GM13977 (cell line): ENCODE measurements at regions not wholly inside any gene's neighbourhood (a gene's known extent, or its start where the extent isn't known, plus 50 kb on each side); places are given as distances from the start of the nearest gene placed in this dataset.

ENCODE experiments used
- DNase-seq: peaks from one replicate; pipeline ENCODE4 v3.0.0; 2012; ENCODE audit warnings: low spot score
- in situ Hi-C: fragments of 300-500 bp; cut with MboI; formaldehyde crosslinking; loops from one replicate; pipeline ENCODE4 v1.12.0; 2022; ENCODE audit warnings: low sequenced_read_pairs, low pct_unique_long_range_greater_than_20kb, mixed read lengths, inconsistent platforms; ENCODE audit not compliant: unreplicated experiment
- TF ChIP-seq, protein P1 (sequence below): IDR thresholded peaks from 2 replicates; pipeline ENCODE4 v1.5.1; 2012; ENCODE audit warnings: mild to moderate bottlenecking, control low read depth; ENCODE audit not compliant: insufficient read depth; ENCODE audit errors: extremely low read depth, missing control alignments

DNA sequence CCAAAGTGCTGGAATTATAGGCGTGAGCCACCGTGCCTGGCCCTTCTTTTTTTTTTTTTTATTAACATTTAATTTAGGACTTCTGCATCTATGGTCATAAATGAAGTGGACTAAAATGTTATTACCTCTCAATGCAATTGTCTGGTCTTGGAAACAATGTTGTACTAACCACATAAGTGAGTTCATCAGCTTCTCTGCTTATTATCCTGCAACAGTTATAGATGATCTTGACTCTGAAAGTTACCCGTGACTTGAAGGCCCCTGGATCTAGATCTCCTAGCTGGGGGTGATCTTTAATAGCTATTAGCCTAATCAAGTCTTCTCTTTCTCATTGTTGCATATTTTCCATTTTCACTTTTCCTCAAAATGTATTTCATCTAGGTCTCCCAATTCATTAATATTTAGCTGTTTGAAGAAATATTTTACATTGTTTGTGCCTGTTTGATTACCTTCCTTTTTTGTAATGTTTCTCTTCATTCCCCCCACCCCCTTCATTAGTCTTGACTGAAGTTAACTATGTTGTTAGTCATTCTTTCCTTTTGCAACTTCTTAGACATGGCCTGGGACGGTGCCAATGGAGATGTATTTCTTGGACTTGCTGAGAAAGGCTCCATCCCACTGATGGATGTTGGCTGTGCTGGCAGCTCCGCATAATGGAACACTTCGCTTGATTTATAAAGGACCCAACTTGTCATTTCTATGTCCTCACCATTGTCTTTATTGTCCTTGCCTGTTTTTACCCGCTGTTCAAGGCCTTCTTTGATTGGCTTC is 141.6 kb upstream of the RIOK3 start:
- no peak for DNase-seq
- in situ Hi-C loops = no loop called here
- TF ChIP-seq, protein P1, sequence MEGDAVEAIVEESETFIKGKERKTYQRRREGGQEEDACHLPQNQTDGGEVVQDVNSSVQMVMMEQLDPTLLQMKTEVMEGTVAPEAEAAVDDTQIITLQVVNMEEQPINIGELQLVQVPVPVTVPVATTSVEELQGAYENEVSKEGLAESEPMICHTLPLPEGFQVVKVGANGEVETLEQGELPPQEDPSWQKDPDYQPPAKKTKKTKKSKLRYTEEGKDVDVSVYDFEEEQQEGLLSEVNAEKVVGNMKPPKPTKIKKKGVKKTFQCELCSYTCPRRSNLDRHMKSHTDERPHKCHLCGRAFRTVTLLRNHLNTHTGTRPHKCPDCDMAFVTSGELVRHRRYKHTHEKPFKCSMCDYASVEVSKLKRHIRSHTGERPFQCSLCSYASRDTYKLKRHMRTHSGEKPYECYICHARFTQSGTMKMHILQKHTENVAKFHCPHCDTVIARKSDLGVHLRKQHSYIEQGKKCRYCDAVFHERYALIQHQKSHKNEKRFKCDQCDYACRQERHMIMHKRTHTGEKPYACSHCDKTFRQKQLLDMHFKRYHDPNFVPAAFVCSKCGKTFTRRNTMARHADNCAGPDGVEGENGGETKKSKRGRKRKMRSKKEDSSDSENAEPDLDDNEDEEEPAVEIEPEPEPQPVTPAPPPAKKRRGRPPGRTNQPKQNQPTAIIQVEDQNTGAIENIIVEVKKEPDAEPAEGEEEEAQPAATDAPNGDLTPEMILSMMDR = no peak

DNA sequence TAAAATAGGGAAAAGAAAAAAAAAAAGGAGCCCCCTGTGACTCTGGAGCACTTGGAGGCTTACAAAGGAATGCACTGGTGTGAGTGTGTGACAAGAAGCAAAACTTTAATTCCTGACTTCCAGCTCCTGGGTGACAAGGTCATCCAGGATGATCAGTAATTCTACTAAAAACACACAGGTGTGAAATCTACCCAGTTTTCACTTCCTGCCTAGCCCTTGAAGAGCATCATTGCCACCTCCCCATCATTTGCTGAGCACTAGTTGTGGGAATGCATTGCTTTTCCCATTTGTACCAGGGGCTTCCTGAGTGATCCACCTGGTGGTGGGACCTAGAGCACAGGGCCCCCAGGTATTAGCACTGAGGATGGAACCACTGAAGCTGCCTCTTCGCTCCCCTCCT is 139.7 kb upstream of the RIOK3 start:
- TF ChIP-seq, protein P1 = no peak
- no peak for DNase-seq
- in situ Hi-C loops = no loop called here

DNA sequence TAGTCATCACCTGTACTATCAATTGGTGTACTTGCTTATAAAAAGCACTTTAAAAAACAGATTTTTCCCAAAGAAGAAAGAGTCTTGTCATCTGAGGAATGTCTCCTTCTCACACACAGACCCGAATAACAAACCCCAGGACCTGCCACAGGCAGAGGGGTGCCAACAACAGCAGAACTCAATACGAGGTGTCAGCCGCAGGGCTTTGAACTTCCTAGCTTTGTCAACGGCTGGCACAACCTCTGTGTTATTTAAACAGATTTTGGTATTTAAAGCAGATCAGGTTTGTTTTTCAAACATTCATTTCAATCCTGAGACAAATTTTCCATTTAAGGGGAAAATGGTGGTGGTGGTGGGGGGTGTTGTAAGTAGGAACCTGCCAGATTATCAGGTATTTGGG is 138.4 kb upstream of the RIOK3 start:
- in situ Hi-C loops = no loop called here
- TF ChIP-seq, protein P1 = no peak
- no peak for DNase-seq

DNA sequence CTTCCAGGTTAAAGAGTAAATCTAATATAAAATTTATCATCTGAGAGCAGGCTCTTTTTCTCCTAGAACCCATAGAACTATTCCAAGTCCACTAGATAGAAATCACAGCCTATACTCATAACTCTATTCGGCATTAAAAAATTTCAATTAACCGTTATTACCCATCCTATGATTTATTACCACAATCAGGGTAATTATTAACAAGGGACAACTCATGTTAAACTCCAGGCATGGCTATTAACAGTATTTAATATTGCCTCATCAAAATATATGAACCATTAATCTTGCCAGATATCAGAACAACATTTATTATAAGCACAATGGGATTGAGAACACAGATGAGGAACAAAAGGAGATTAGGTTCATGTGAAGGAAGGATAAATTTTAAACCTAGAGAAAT is 136.8 kb upstream of the RIOK3 start:
- in situ Hi-C loops = no loop called here
- no peak for DNase-seq
- TF ChIP-seq, protein P1 = no peak

DNA sequence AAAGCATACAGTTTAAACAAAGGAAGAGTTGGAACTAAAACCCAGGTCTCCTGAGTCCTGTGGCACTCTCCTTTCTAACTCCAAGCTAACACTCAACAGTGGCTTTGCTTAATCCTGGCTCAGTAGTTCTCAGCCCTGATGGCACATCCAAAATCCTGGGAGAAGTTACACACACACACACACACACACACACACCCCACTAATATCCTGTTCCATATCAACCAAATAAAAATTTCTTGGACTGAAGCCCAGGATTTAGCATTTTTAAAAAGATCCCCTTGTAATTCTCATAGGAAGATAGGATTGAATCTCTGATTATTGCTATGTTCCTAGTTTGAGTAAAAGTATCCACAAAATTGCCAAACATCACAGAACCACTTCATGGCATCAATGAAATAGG is 136.1 kb upstream of the RIOK3 start:
- DNase-seq = no peak
- TF ChIP-seq, protein P1 = no peak
- in situ Hi-C loops = no loop called here

DNA sequence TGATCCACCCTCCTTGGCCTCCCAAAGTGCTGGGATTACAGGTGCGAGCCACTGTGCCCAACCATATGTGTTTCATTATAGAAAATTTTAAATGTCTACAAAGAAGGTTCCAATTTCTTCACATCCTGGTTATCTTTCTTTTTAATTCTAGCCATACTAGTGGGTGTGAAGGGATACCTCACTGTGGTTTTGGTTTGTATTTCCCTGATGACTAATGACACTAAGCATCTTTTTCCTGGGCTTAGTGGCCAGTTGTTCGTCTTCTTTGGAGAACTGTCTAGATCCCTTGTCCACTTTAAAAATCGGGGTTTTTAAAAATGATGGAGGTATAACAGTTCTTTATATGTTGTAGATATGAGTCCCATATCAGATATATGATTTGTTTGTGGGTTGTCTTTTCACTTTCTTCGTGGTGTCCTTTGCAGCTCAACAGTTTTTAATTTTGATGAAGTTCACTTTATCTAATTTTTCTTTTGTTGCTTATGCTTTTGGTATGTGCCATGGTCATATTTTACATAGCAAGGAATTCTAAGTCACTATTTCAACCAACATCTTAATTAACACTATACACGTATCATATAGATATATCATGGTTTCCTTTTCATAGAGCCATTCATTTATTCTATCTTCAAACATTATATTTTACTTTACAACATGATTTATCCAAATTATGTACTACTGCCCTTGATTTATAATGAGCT is 135.0 kb upstream of the RIOK3 start:
- no peak for DNase-seq
- in situ Hi-C loops = no loop called here
- TF ChIP-seq, protein P1 = no peak
